ENCODE measurements at regions not wholly inside any gene's neighbourhood (a gene's known extent, or its start where the extent isn't known, plus 50 kb on each side); places are given as distances from the start of the nearest gene placed in this dataset.

DNA sequence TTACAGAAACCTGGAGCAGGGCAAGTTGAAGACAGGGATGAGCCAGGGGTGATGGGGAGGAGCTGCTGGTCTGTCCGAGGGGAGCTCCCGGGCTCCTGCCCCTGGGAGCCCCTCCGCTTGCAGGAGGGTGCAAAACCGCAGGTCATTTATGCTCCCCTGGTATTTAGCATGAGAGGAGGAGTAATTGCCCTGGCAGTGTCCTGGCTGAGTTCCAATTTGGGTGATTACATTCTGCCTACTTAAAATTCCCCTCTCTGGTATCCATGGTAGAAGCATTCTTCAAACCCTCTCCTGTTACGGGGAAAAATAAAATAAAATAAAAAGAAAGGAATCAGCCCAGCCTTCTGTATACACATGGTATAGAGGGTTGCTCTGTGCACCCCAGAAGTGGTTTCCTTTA is 61.7 kb upstream of the VRK1 start:
- TF ChIP-seq, protein P1, sequence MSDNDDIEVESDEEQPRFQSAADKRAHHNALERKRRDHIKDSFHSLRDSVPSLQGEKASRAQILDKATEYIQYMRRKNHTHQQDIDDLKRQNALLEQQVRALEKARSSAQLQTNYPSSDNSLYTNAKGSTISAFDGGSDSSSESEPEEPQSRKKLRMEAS (IDR thresholded peaks at IDR 0.05): no peak
- TF ChIP-seq YY1 (IDR thresholded peaks at IDR 0.05) (no peak), GABPA (IDR thresholded peaks at IDR 0.05 in 1 of 2, conservative IDR thresholded peaks at IDR 0.05 in 1 of 2) (no peak), RAD21 (IDR thresholded peaks at IDR 0.05) (no peak), JUND (IDR thresholded peaks at IDR 0.05) (no peak), SP1 (IDR thresholded peaks at IDR 0.05) (no peak)
- TF ChIP-seq, protein P2, sequence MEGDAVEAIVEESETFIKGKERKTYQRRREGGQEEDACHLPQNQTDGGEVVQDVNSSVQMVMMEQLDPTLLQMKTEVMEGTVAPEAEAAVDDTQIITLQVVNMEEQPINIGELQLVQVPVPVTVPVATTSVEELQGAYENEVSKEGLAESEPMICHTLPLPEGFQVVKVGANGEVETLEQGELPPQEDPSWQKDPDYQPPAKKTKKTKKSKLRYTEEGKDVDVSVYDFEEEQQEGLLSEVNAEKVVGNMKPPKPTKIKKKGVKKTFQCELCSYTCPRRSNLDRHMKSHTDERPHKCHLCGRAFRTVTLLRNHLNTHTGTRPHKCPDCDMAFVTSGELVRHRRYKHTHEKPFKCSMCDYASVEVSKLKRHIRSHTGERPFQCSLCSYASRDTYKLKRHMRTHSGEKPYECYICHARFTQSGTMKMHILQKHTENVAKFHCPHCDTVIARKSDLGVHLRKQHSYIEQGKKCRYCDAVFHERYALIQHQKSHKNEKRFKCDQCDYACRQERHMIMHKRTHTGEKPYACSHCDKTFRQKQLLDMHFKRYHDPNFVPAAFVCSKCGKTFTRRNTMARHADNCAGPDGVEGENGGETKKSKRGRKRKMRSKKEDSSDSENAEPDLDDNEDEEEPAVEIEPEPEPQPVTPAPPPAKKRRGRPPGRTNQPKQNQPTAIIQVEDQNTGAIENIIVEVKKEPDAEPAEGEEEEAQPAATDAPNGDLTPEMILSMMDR (IDR thresholded peaks at IDR 0.05; ENCODE audit: low read depth, low read length, missing input control): no peak
